Tibial nerve (tissue), 3 donors: ENCODE measurements at regions not wholly inside any gene's neighbourhood (a gene's known extent, or its start where the extent isn't known, plus 50 kb on each side); places are given as distances from the start of the nearest gene placed in this dataset.

Experiments
- POLR2A ChIP-seq, 2 donors: fragments of 450-650 bp; IDR thresholded peaks; one replicate each; pipeline ENCODE4 v1.6.1; 2017; ENCODE audit warnings: antibody characterized with exemption in 2 of 2, mild to moderate bottlenecking in 2 of 2, moderate library complexity in 2 of 2
- TF ChIP-seq, protein P1 (sequence below), 5 experiments: fragments of 200-600 bp in 3 of 5; fragments of 450-650 bp in 2 of 5; sonication (generic) in 3 of 5; IDR thresholded peaks; one replicate each; pipeline ENCODE4 v1.5.1; 2016 to 2019; ENCODE audit warnings: antibody characterized with exemption in 5 of 5, mild to moderate bottlenecking in 3 of 5, moderate library complexity in 2 of 5

DNA sequence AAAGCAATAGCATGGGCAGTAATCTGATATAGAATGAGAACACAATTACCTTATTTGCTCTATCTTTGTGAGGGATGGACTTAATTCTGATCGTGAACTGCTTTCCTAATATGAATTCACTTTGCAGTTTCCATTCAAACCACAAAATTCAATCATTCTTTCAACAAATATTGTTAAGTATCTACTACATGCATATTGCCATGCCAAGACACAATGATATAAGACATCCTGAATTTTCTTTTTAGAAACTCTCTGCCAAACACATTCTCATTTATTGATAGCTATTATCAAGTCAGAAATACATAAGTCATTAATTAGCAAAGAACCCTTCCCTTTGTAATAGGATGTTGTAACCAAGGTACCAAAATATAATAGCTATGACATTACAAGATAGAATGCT is 121.6 kb upstream of the TARS1 start:
- TF ChIP-seq POLR2A (IDR thresholded peaks at IDR 0.05) = no peak
- TF ChIP-seq, protein P1, sequence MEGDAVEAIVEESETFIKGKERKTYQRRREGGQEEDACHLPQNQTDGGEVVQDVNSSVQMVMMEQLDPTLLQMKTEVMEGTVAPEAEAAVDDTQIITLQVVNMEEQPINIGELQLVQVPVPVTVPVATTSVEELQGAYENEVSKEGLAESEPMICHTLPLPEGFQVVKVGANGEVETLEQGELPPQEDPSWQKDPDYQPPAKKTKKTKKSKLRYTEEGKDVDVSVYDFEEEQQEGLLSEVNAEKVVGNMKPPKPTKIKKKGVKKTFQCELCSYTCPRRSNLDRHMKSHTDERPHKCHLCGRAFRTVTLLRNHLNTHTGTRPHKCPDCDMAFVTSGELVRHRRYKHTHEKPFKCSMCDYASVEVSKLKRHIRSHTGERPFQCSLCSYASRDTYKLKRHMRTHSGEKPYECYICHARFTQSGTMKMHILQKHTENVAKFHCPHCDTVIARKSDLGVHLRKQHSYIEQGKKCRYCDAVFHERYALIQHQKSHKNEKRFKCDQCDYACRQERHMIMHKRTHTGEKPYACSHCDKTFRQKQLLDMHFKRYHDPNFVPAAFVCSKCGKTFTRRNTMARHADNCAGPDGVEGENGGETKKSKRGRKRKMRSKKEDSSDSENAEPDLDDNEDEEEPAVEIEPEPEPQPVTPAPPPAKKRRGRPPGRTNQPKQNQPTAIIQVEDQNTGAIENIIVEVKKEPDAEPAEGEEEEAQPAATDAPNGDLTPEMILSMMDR (IDR thresholded peaks at IDR 0.05) = no peak
